Endodermal cell (in vitro differentiated cells): ENCODE measurements at regions not wholly inside any gene's neighbourhood (a gene's known extent, or its start where the extent isn't known, plus 50 kb on each side); places are given as distances from the start of the nearest gene placed in this dataset.
A peak's percentile ranks its signal among the peaks of the same experiment; 100 is the strongest.

Experiments
- DNase-seq: peaks from one replicate; pipeline ENCODE4 v3.0.0-alpha.2; 2017
- H3K27ac ChIP-seq: 2 replicates; pipeline ENCODE4 v1.5.1; 2013; ENCODE audit warnings: mild to moderate bottlenecking, low read depth, low read length, moderate library complexity
- H3K27me3 ChIP-seq: 2 replicates; pipeline ENCODE4 v1.6.1; 2013; ENCODE audit warnings: mild to moderate bottlenecking, low read length, moderate library complexity; ENCODE audit not compliant: insufficient read depth, control insufficient read depth, poor library complexity, severe bottlenecking
- H3K36me3 ChIP-seq: 2 replicates; pipeline ENCODE4 v1.7.0; 2013; ENCODE audit warnings: mild to moderate bottlenecking, low read length, moderate library complexity; ENCODE audit not compliant: control insufficient read depth, insufficient read depth
- H3K4me1 ChIP-seq: one replicate; pipeline ENCODE4 v1.7.0; 2013; ENCODE audit warnings: low read length; ENCODE audit not compliant: control insufficient read depth, insufficient read depth
- H3K4me3 ChIP-seq: 2 replicates; pipeline ENCODE4 v1.5.1; 2013; ENCODE audit warnings: mild to moderate bottlenecking, low read length, moderate library complexity
- H3K9ac ChIP-seq: 2 replicates; pipeline ENCODE4 v1.6.1; 2013; ENCODE audit warnings: mild to moderate bottlenecking, low read length, moderate library complexity; ENCODE audit not compliant: poor library complexity, severe bottlenecking; ENCODE audit errors: extremely low read depth
- H3K9me3 ChIP-seq: 2 replicates; pipeline ENCODE4 v1.6.1; 2013; ENCODE audit warnings: mild to moderate bottlenecking, low read length, moderate library complexity; ENCODE audit not compliant: control insufficient read depth
- H3K27ac Mint-ChIP-seq: 2 replicates; pipeline ENCODE4 v1.8.0; 2020; ENCODE audit warnings: mixed read lengths
- H3K27me3 Mint-ChIP-seq: 2 replicates; pipeline ENCODE4 v1.8.0; 2021; ENCODE audit warnings: mild to moderate bottlenecking, mixed read lengths; ENCODE audit not compliant: insufficient read depth
- H3K36me3 Mint-ChIP-seq: 2 replicates; pipeline ENCODE4 v1.8.0; 2020; ENCODE audit warnings: low read depth, mixed read lengths
- H3K4me1 Mint-ChIP-seq: 2 replicates; pipeline ENCODE4 v1.8.0; 2020; ENCODE audit warnings: mixed read lengths
- H3K4me3 Mint-ChIP-seq: 2 replicates; pipeline ENCODE4 v1.8.0; 2020; ENCODE audit warnings: mild to moderate bottlenecking, moderate library complexity, mixed read lengths
- H3K9me3 Mint-ChIP-seq: 2 replicates; pipeline ENCODE4 v1.8.0; 2020; ENCODE audit warnings: mild to moderate bottlenecking, mixed read lengths
- CTCF ChIP-seq: fragments of 200-600 bp; sonication (generic); conservative IDR thresholded peaks from 2 replicates; pipeline ENCODE4 v1.5.0; 2021; ENCODE audit warnings: antibody characterized with exemption, mild to moderate bottlenecking
- WGBS, 2 experiments: methylation state at CpG; one replicate each; pipeline versions ENCODE4 v1.1.5 to v1.1.7; 2013; ENCODE audit warnings: missing lambda C conversion rate in 2 of 2, mixed read lengths in 1 of 2; ENCODE audit not compliant: insufficient coverage in 1 of 2, insufficient read length in 1 of 2; 5-methylcytosine and 5-hydroxymethylcytosine counted together

GRCh38 chr1:189880135-189880534 lies 597.5 kb downstream of the BRINP3 start:
- Mint-ChIP-seq H3K9me3 (peaks cover 2% of the 10 kb centered on the region), H3K4me1 (no peaks in the 10 kb centered on the region), H3K36me3 (no peaks in the 10 kb centered on the region), H3K4me3 (no peak overlapping the region), H3K27ac (no peak overlapping the region), H3K27me3 (no peaks in the 10 kb centered on the region)
- no peak overlapping the region for H3K4me3 ChIP-seq
- H3K9me3 ChIP-seq, result no peaks in the 10 kb centered on the region
- no peak for TF ChIP-seq CTCF
- H3K27ac ChIP-seq, result no peak overlapping the region
- no peak for DNase-seq
- no peak overlapping the region for H3K9ac ChIP-seq
- no peaks in the 10 kb centered on the region for H3K36me3 ChIP-seq
- no peaks in the 10 kb centered on the region for H3K4me1 ChIP-seq
- H3K27me3 ChIP-seq, result no peaks in the 10 kb centered on the region
- WGBS, 2 experiments, result 91 to 100% methylated on average over 3 of the region's 3 CpGs

GRCh38 chr1:189899686-189900425 lies 577.8 kb downstream of the BRINP3 start:
- Histone ChIP-seq H3K4me1 (peaks cover 3% of the 10 kb centered on the region), H3K9me3 (no peaks in the 10 kb centered on the region), H3K27ac (peak overlapping the region; percentile 19), H3K36me3 (no peaks in the 10 kb centered on the region), H3K4me3 (no peak overlapping the region), H3K27me3 (no peaks in the 10 kb centered on the region), H3K9ac (no peak overlapping the region)
- 12% methylated on average over 1 of the region's 1 CpG; no CpG with 5 or more reads in 1 of the 2 experiments for WGBS, 2 experiments
- Mint-ChIP-seq H3K27me3 (no peaks in the 10 kb centered on the region), H3K9me3 (no peaks in the 10 kb centered on the region), H3K36me3 (no peaks in the 10 kb centered on the region), H3K4me1 (peaks cover 33% of the 10 kb centered on the region), H3K4me3 (no peak overlapping the region), H3K27ac (peak overlapping the region; percentile 72)
- DNase-seq, result peak; percentile 80
- no peak for TF ChIP-seq CTCF

GRCh38 chr1:189904509-189904908 lies 573.2 kb downstream of the BRINP3 start:
- DNase-seq, result no peak
- H3K36me3 Mint-ChIP-seq, result no peaks in the 10 kb centered on the region
- no peak overlapping the region for H3K4me3 Mint-ChIP-seq
- no peaks in the 10 kb centered on the region for H3K27me3 Mint-ChIP-seq
- WGBS, 2 experiments, result 98% methylated on average over 2 of the region's 2 CpGs; no CpG with 5 or more reads in 1 of the 2 experiments
- H3K4me1 Mint-ChIP-seq, result peaks cover 34% of the 10 kb centered on the region
- Histone ChIP-seq H3K9ac (no peak overlapping the region), H3K9me3 (no peaks in the 10 kb centered on the region), H3K4me1 (peaks cover 3% of the 10 kb centered on the region), H3K4me3 (no peak overlapping the region), H3K36me3 (no peaks in the 10 kb centered on the region), H3K27me3 (no peaks in the 10 kb centered on the region), H3K27ac (no peak overlapping the region)
- no peak overlapping the region for H3K27ac Mint-ChIP-seq
- no peaks in the 10 kb centered on the region for H3K9me3 Mint-ChIP-seq
- TF ChIP-seq CTCF, result no peak
